GM12865 (cell line): ENCODE measurements at regions not wholly inside any gene's neighbourhood (a gene's known extent, or its start where the extent isn't known, plus 50 kb on each side); places are given as distances from the start of the nearest gene placed in this dataset.
A peak's percentile ranks its signal among the peaks of the same experiment; 100 is the strongest.

Experiments used
- DNase-seq: peaks from one replicate; pipeline ENCODE4 v3.0.0; 2010; ENCODE audit warnings: low read depth
- H3K4me3 ChIP-seq: 2 replicates; pipeline ENCODE4 v1.5.1; 2011; ENCODE audit warnings: mild to moderate bottlenecking, low read depth, low read length, control low read depth
- CTCF ChIP-seq: IDR thresholded peaks from 2 replicates; pipeline ENCODE4 v1.5.1; 2011; ENCODE audit warnings: low read length, control low read depth, low read depth, inconsistent platforms; ENCODE audit not compliant: insufficient read depth; ENCODE audit errors: missing control alignments

- peak; percentile 89 for DNase-seq
- no peak for TF ChIP-seq CTCF
Measured at GRCh38 chr4:15149839-15150592, 147.7 kb downstream of the CPEB2 start.

DNA sequence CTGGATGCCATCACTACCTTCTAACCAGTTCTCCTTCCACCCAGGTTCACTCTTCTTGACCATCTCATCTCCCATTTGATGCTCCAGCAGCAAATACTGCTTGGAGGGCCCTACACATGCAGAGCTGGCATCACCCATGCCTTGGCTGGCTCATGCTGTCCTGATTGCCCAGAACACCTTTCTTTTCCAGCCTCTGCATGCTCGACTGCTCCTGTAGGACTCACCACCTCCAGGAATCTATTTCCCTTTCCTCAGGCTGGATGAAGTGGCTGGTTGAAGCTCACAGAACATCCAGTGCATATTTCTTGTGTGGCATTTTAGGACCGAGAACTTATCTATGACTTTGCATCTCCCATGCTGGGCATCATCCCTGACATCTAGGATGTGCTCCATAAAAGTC, 148.3 kb downstream of the CPEB2 start:
- no peak overlapping the region for H3K4me3 ChIP-seq
- no peak for TF ChIP-seq CTCF
- DNase-seq: no peak

More at GRCh38 chr4:15149839-15150592, 147.7 kb downstream of the CPEB2 start:
- no peak overlapping the region for H3K4me3 ChIP-seq

GRCh38 chr4:15151033-15151432, 148.8 kb downstream of the CPEB2 start:
- no peak for DNase-seq
- no peak for TF ChIP-seq CTCF
- no peak overlapping the region for H3K4me3 ChIP-seq

DNA sequence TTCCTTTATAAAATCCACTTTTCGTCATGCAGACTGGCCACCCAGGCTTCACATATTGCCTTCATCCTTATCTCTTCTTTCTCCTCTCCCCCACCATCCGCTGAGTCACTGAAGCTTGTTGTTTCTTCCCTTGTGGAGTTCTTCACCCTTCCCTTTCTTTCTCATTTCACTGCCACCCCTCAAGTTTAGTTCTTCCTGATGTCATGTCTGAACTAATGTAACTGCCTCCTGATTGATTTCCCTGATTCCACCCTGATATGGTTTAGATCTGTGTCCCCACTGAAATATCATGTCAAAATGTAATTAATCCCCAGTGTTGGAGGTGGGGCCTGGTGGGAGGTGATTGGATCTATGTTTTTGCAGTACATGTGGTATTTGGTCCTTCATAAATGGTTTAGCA, 151.4 kb downstream of the CPEB2 start:
- DNase-seq: no peak
- no peak for TF ChIP-seq CTCF
- no peak overlapping the region for H3K4me3 ChIP-seq

DNA sequence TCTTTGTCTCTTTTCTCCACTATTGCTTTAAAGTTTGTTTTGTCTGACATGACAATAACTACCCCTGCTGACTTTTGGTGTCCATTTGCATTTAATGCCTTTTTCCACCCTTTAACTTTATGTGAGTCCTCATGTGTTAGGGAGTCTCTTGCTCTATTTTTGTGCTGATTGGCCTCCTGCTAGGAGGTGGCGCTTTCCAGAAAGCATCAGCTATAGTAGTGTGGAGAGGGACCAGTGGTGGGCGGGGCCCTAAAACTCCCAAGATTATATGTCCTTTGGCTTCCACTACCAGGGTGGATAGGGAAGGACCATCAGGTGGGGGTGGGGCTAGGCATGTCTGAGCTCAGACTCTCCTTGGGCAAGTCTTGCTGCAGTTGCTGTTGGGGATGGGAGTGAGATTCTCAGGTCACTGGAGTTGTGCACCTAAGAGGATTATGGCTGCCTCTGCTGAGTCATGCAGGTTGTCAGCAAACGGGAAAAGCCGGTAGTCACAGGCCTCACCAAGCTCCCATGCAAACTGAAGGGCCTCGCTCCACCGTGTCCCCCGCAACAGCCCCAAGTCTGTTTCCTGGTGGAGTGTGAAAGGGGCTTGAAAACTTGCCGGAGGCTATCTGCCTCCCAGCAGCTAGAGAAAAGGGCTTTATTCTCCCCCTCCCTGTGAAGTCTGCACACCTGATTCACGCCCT, 156.3 kb downstream of the CPEB2 start:
- H3K4me3 ChIP-seq: no peak overlapping the region
- DNase-seq: no peak
- TF ChIP-seq CTCF: no peak

DNA sequence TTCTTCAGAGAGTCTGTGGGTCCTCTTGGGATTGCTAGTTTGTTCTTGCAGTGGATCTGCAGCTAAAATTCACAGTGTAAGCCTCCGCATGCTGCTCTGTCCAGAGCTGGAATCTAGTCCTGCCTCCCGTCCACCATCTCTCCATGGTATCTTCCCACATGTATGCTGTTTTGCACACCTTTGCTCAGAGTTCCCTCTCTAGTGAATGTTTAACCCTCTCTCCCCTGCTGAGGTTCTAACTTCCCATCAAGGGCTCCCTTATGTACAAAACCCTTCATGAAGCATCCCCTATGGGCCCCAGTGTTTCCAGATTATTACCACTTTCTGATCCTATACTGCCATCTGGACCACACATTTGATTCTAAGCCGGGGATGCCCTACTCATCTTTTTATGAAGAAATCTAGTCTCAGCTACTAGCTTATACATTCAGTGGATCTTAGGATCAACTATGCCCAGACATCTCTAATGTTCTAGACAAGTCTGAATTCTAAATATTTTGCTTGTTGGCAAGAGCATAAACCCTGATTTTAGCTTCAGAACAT, 157.3 kb downstream of the CPEB2 start:
- no peak for TF ChIP-seq CTCF
- H3K4me3 ChIP-seq: no peak overlapping the region
- DNase-seq: no peak
